ENCODE measurements at regions not wholly inside any gene's neighbourhood (a gene's known extent, or its start where the extent isn't known, plus 50 kb on each side); places are given as distances from the start of the nearest gene placed in this dataset.

GRCh38 chr3:177251755-177252154, 54.5 kb upstream of the TBL1XR1 start:
- TF ChIP-seq TAF1 (IDR thresholded peaks at IDR 0.05; ENCODE audit: low read depth, low read length) (no peak), POLR2A (IDR thresholded peaks at IDR 0.05; ENCODE audit: low read depth, low read length) (no peak)

Data from GM12891 (cell line).